ENCODE measurements at regions not wholly inside any gene's neighbourhood (a gene's known extent, or its start where the extent isn't known, plus 50 kb on each side); places are given as distances from the start of the nearest gene placed in this dataset.
"Not testable (repeated sequence)": the region's sequence is repeated elsewhere in the genome, so short reads cannot be mapped to it uniquely, and the experiment has no call there.

DNA sequence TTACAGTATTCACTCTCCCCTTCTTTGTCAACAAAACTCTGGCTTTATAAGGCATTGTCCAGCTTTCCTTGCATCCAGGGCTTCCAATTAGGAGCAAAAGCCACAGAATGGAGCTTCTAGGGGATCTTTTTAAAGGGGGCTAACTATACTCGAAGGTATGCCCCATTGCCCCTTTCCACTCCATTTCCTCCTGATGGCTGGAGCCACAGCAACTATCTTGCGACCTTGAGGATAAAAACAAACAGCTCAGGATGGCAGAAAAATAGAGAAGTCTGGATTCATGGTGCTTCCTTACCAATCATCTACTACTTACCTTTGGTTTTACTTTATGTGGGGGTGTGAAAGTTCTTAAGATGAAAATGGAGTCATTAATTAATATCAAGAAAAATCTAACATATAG is 206.3 kb upstream of the PODXL start:
- CTCF ChIA-PET = no interaction called here

DNA sequence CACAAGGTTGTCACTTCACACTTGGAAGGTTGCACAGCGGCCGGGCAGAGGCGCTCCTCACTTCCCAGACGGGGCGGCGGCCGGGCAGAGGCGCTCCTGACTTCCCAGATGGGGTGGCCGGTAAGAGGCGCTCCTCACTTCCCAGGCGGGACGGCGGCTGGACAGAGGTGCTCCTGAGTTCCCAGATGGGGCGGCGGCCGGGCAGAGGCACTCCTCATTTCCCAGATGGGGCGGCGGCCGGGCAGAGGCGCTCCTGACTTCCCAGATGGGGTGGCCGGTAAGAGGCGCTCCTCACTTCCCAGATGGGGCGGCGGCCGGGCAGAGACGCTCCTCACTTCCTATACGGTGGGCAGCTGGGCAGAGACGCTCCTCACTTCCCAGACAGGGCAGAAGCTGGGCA is 199.4 kb upstream of the PODXL start:
- DNase-seq (ENCODE audit: low spot score); intact Hi-C loops (cut with micrococcal nuclease; ENCODE audit: unreplicated experiment); H3K36me3 ChIP-seq (ENCODE audit: insufficient read depth, low read length, poor library complexity, severe bottlenecking); H3K9me3 ChIP-seq (ENCODE audit: low read depth, low read length, poor library complexity, severe bottlenecking); H3K27ac ChIP-seq (ENCODE audit: low read depth, low read length, poor library complexity, severe bottlenecking); H3K4me3 ChIP-seq (ENCODE audit: low read depth, low read length, poor library complexity, severe bottlenecking); H3K4me1 ChIP-seq (ENCODE audit: insufficient read depth, low read length, poor library complexity, severe bottlenecking); POLR2A ChIA-PET (ENCODE audit: low non-redundant PET); BruUV-seq (replicated peaks): not testable (repeated sequence)
- CTCF ChIA-PET = interaction anchor here (0.6 kb wide), 2 partner anchors 29 to 135 kb away, joined by 3 to 5 read pairs; no protein-coding TSS in a partner anchor
- H3K27me3 ChIP-seq (replicated peaks; ENCODE audit: insufficient read depth, low read depth, low read length, poor library complexity) = peaks cover 79% of the 10 kb centered on the region

More for the DNA sequence above, 206.3 kb upstream of the PODXL start:
- intact Hi-C loops (cut with micrococcal nuclease; ENCODE audit: unreplicated experiment) = no loop called here
- BruUV-seq (replicated peaks) = no TSS peak
- POLR2A ChIA-PET (ENCODE audit: low non-redundant PET) = no interaction called here
- H3K27me3 ChIP-seq (replicated peaks; ENCODE audit: insufficient read depth, low read depth, low read length, poor library complexity) = peaks cover 64% of the 10 kb centered on the region
- no peak overlapping the region for H3K4me3 ChIP-seq (ENCODE audit: low read depth, low read length, poor library complexity, severe bottlenecking)
- no peaks in the 10 kb centered on the region for H3K9me3 ChIP-seq (ENCODE audit: low read depth, low read length, poor library complexity, severe bottlenecking)
- TF ChIP-seq, protein P1, sequence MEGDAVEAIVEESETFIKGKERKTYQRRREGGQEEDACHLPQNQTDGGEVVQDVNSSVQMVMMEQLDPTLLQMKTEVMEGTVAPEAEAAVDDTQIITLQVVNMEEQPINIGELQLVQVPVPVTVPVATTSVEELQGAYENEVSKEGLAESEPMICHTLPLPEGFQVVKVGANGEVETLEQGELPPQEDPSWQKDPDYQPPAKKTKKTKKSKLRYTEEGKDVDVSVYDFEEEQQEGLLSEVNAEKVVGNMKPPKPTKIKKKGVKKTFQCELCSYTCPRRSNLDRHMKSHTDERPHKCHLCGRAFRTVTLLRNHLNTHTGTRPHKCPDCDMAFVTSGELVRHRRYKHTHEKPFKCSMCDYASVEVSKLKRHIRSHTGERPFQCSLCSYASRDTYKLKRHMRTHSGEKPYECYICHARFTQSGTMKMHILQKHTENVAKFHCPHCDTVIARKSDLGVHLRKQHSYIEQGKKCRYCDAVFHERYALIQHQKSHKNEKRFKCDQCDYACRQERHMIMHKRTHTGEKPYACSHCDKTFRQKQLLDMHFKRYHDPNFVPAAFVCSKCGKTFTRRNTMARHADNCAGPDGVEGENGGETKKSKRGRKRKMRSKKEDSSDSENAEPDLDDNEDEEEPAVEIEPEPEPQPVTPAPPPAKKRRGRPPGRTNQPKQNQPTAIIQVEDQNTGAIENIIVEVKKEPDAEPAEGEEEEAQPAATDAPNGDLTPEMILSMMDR (conservative IDR thresholded peaks at IDR 0.05; ENCODE audit: low read depth, low read length) = no peak
- no peak for TF ChIP-seq EZH2 (IDR thresholded peaks at IDR 0.05; ENCODE audit: borderline replicate concordance, low read depth, low read length, poor library complexity, severe bottlenecking)
- H3K27ac ChIP-seq (ENCODE audit: low read depth, low read length, poor library complexity, severe bottlenecking) = no peak overlapping the region
- no peak for DNase-seq (ENCODE audit: low spot score)
- H3K4me1 ChIP-seq (ENCODE audit: insufficient read depth, low read length, poor library complexity, severe bottlenecking) = no peaks in the 10 kb centered on the region
- no peaks in the 10 kb centered on the region for H3K36me3 ChIP-seq (ENCODE audit: insufficient read depth, low read length, poor library complexity, severe bottlenecking)

- no TSS peak for BruUV-seq (replicated peaks)
- no peak overlapping the region for H3K27ac ChIP-seq (ENCODE audit: low read depth, low read length, poor library complexity, severe bottlenecking)
- POLR2A ChIA-PET (ENCODE audit: low non-redundant PET) = interaction anchor here (0.6 to 0.7 kb wide), 2 partner anchors 20 to 1140 kb away, joined by 3 to 19 read pairs; no protein-coding TSS in a partner anchor
- CTCF ChIA-PET = interaction anchor here (0.6 kb wide), 2 partner anchors 19 to 31 kb away, joined by 3 to 8 read pairs; no protein-coding TSS in a partner anchor
- intact Hi-C loops (cut with micrococcal nuclease; ENCODE audit: unreplicated experiment) = no loop called here
- no peaks in the 10 kb centered on the region for H3K36me3 ChIP-seq (ENCODE audit: insufficient read depth, low read length, poor library complexity, severe bottlenecking)
- H3K27me3 ChIP-seq (replicated peaks; ENCODE audit: insufficient read depth, low read depth, low read length, poor library complexity) = peaks cover 65% of the 10 kb centered on the region
- TF ChIP-seq, protein P1 (conservative IDR thresholded peaks at IDR 0.05; ENCODE audit: low read depth, low read length) = peak; percentile 57
- no peak for TF ChIP-seq EZH2 (IDR thresholded peaks at IDR 0.05; ENCODE audit: borderline replicate concordance, low read depth, low read length, poor library complexity, severe bottlenecking)
- no peaks in the 10 kb centered on the region for H3K4me1 ChIP-seq (ENCODE audit: insufficient read depth, low read length, poor library complexity, severe bottlenecking)
- H3K4me3 ChIP-seq (ENCODE audit: low read depth, low read length, poor library complexity, severe bottlenecking) = no peak overlapping the region
- DNase-seq (ENCODE audit: low spot score) = peak; percentile 50
- H3K9me3 ChIP-seq (ENCODE audit: low read depth, low read length, poor library complexity, severe bottlenecking) = no peaks in the 10 kb centered on the region
Observed at GRCh38 chr7:131753620-131754222, 197.3 kb upstream of the PODXL start.

All from A673 (cell line).